HCT116 (cell line): ENCODE measurements at regions not wholly inside any gene's neighbourhood (a gene's known extent, or its start where the extent isn't known, plus 50 kb on each side); places are given as distances from the start of the nearest gene placed in this dataset.

Source experiments
- ATF3 ChIP-seq: IDR thresholded peaks from 2 replicates; pipeline ENCODE4 v1.6.1; 2012
- CEBPB ChIP-seq: IDR thresholded peaks from 2 replicates; pipeline ENCODE4 v1.6.1; 2012; ENCODE audit warnings: low read depth
- CTCF ChIP-seq, 3 experiments: fragments of 200-600 bp in 1 of 3; sonication (generic) in 1 of 3; IDR thresholded peaks in 2 of 3; conservative IDR thresholded peaks in 1 of 3; 2 replicates each; pipeline ENCODE4 v1.5.1; 2012 to 2017; ENCODE audit warnings: low read depth in 2 of 3, low read length in 2 of 3, antibody characterized with exemption in 1 of 3, borderline replicate concordance in 1 of 3, control low read depth in 1 of 3, mild to moderate bottlenecking in 1 of 3, mixed read lengths in 1 of 3, mixed run types in 1 of 3, moderate library complexity in 1 of 3; ENCODE audit not compliant: insufficient read depth in 1 of 3
- EZH2 ChIP-seq: fragments of 200-600 bp; sonication (generic); IDR thresholded peaks from 2 replicates; pipeline ENCODE4 v1.6.1; 2017; ENCODE audit warnings: antibody characterized with exemption, mixed run types
- EZH2phosphoT487 ChIP-seq: fragments of 200-600 bp; IDR thresholded peaks from 2 replicates; pipeline ENCODE4 v1.6.1; 2018; ENCODE audit warnings: antibody characterized with exemption, borderline replicate concordance
- POLR2A ChIP-seq: IDR thresholded peaks from 2 replicates; pipeline ENCODE4 v1.7.0; 2011; ENCODE audit warnings: borderline replicate concordance; ENCODE audit not compliant: insufficient read depth, insufficient read length; ENCODE audit errors: extremely low read depth
- POLR2AphosphoS5 ChIP-seq: IDR thresholded peaks from 2 replicates; pipeline ENCODE4 v1.6.1; 2011; ENCODE audit warnings: mild to moderate bottlenecking, low read depth, low read length, moderate library complexity
- REST ChIP-seq: IDR thresholded peaks from 2 replicates; pipeline ENCODE4 v1.6.1; 2012; ENCODE audit warnings: low read depth
- SRF ChIP-seq: IDR thresholded peaks from 2 replicates; pipeline ENCODE4 v1.6.1; 2012; ENCODE audit warnings: low read depth

- no peak for TF ChIP-seq ATF3
- TF ChIP-seq REST, result no peak
- TF ChIP-seq CTCF (IDR thresholded peaks at IDR 0.05 in 2 of 3, conservative IDR thresholded peaks at IDR 0.05 in 1 of 3; ENCODE audit: borderline replicate concordance in 1 of 3, insufficient read depth in 1 of 3, low read depth in 2 of 3, low read length in 2 of 3), result no peak
- no peak for TF ChIP-seq EZH2
- TF ChIP-seq POLR2A, result no peak
- no peak for TF ChIP-seq POLR2AphosphoS5
- no peak for TF ChIP-seq EZH2phosphoT487
- no peak for TF ChIP-seq CEBPB
- TF ChIP-seq SRF, result no peak
Measured at GRCh38 chr18:30625961-30626360, 416.6 kb downstream of the DSC3 start.
